Thoracic aorta (tissue), 2 donors: ENCODE measurements at regions not wholly inside any gene's neighbourhood (a gene's known extent, or its start where the extent isn't known, plus 50 kb on each side); places are given as distances from the start of the nearest gene placed in this dataset.

Experiments
- ATAC-seq: fragments of 150-250 bp; one replicate; pipeline ENCODE4 v1.8.0; 2017; ENCODE audit warnings: low read depth; ENCODE audit not compliant: insufficient number of reproducible peaks, low FRiP score
- DNase-seq: peaks from one replicate; pipeline ENCODE4 v3.0.0-alpha.2; 2020; ENCODE audit warnings: low spot score
- H3K27ac ChIP-seq, 2 donors: fragments of 200-600 bp; sonication (generic); 1 replicate in 1 of 2; 2 replicates in 1 of 2; pipeline ENCODE4 v1.5.1; 2016; ENCODE audit warnings: mild to moderate bottlenecking in 2 of 2, moderate library complexity in 2 of 2
- H3K27me3 ChIP-seq: fragments of 200-600 bp; sonication (generic); replicated peaks from 2 replicates; pipeline ENCODE4 v1.6.0; 2016; ENCODE audit warnings: mild to moderate bottlenecking; ENCODE audit not compliant: insufficient read depth
- H3K36me3 ChIP-seq: fragments of 200-600 bp; sonication (generic); one replicate; pipeline ENCODE4 v1.5.1; 2016
- H3K4me1 ChIP-seq, 2 donors: fragments of 200-600 bp; sonication (generic); 1 replicate in 1 of 2; 2 replicates in 1 of 2; pipeline versions ENCODE4 v1.5.1 to v1.6.0; 2016; ENCODE audit warnings: low read depth in 2 of 2, mild to moderate bottlenecking in 1 of 2; ENCODE audit not compliant: control insufficient read depth in 1 of 2
- H3K4me3 ChIP-seq: fragments of 200-600 bp; sonication (generic); 2 replicates; pipeline ENCODE4 v1.5.1; 2016; ENCODE audit warnings: mild to moderate bottlenecking
- H3K9me3 ChIP-seq: fragments of 200-600 bp; sonication (generic); 2 replicates; pipeline ENCODE4 v1.5.1; 2016
- TF ChIP-seq, protein P1 (sequence below): fragments of 200-600 bp; sonication (generic); IDR thresholded peaks from one replicate; pipeline ENCODE4 v1.5.1; 2019; ENCODE audit warnings: antibody characterized with exemption

DNA sequence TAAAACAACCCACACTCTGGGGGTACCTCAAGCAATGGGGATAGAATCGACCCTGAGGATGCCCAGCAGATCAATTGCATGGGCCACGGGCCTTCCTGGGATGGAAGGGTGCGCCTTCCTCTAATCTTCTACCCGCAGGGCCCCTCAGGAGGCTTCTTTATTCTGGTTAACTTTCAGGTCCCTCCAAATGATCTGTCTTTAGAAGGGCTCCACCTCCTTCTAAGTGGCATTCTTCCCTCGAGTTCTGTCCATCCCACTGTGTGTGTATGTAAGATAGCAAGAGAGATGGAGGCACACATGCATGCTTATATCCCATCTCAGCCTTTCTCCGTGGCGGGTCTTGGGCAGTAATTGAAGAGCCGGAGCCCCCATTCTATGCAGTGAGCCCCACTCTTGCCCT is 125.7 kb downstream of the MRM1 start:
- ATAC-seq (no peak), DNase-seq (no peak)
- Histone ChIP-seq H3K36me3 (no peaks in the 10 kb centered on the region), H3K4me1 (peaks cover 3 to 7% of the 10 kb centered on the region in 2 donors), H3K27me3 (no peaks in the 10 kb centered on the region), H3K27ac (no peak overlapping the region), H3K9me3 (no peaks in the 10 kb centered on the region), H3K4me3 (no peak overlapping the region)
- TF ChIP-seq, protein P1, sequence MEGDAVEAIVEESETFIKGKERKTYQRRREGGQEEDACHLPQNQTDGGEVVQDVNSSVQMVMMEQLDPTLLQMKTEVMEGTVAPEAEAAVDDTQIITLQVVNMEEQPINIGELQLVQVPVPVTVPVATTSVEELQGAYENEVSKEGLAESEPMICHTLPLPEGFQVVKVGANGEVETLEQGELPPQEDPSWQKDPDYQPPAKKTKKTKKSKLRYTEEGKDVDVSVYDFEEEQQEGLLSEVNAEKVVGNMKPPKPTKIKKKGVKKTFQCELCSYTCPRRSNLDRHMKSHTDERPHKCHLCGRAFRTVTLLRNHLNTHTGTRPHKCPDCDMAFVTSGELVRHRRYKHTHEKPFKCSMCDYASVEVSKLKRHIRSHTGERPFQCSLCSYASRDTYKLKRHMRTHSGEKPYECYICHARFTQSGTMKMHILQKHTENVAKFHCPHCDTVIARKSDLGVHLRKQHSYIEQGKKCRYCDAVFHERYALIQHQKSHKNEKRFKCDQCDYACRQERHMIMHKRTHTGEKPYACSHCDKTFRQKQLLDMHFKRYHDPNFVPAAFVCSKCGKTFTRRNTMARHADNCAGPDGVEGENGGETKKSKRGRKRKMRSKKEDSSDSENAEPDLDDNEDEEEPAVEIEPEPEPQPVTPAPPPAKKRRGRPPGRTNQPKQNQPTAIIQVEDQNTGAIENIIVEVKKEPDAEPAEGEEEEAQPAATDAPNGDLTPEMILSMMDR, result no peak

GRCh38 chr17:36727577-36727976 is 126.2 kb downstream of the MRM1 start:
- DNase-seq, result no peak
- Histone ChIP-seq H3K4me1 (peaks cover 0 to 3% of the 10 kb centered on the region in 2 donors), H3K27ac (no peak overlapping the region), H3K27me3 (no peaks in the 10 kb centered on the region), H3K9me3 (no peaks in the 10 kb centered on the region), H3K4me3 (no peak overlapping the region), H3K36me3 (no peaks in the 10 kb centered on the region)
- no peak for ATAC-seq
- TF ChIP-seq, protein P1, result no peak

DNA sequence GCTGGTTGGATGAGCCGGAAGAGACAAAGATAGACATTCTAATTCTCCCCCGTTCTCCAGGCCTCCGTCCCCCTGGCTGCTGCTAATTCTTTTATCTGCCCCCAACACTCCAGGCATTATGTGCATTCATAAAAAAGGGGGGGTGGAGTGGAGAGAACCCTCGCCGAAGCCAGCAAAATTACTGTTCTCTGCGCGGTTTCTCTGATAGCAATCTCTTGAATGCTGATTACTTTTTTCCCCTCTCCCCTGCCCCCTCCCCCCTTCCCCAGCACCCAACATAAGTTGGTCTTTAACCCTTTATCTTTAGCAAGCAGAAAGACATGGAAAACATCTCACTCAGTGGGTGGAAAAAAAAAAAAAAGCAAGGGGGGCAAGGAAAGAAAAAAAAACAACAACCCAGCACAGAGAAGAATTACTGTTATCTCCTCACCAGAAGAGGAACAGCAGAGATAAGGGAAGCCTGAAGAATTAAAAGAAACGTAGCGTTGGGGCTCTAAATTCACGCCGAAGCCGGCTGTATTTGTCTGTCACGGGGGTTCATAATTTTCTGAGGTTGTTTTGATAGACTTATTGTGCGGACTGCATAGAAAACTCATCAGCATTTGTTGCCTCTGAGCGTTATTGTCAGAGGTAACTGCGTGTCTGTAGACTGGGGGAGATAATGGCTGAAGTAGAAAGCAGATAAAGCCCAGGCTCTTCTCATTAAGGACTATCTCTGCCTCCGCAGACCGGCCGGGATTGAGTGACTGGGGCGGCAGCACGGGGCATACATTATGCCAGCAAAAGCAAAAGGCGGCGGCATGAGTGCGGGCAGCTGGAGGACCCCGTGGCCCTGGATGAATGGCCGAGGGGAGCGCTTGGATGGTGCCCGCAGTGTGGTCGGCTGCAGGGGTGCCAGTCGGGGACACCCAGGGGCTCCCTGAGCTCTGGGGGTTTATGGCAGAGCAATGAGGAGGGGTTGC is 126.9 kb downstream of the MRM1 start:
- no peaks in the 10 kb centered on the region for H3K27me3 ChIP-seq
- H3K36me3 ChIP-seq, result no peaks in the 10 kb centered on the region
- TF ChIP-seq, protein P1, result no peak
- H3K9me3 ChIP-seq, result no peaks in the 10 kb centered on the region
- no peak overlapping the region for H3K4me3 ChIP-seq
- H3K27ac ChIP-seq, result no peak overlapping the region
- H3K4me1 ChIP-seq, result no peaks in the 10 kb centered on the region
- ATAC-seq (no peak), DNase-seq (no peak)

GRCh38 chr17:36730095-36730808 is 128.9 kb downstream of the MRM1 start:
- ATAC-seq (no peak), DNase-seq (no peak)
- no peaks in the 10 kb centered on the region for H3K9me3 ChIP-seq
- no peaks in the 10 kb centered on the region for H3K4me1 ChIP-seq
- H3K27ac ChIP-seq, result no peak overlapping the region
- H3K4me3 ChIP-seq, result no peak overlapping the region
- H3K36me3 ChIP-seq, result no peaks in the 10 kb centered on the region
- H3K27me3 ChIP-seq, result no peaks in the 10 kb centered on the region
- TF ChIP-seq, protein P1, result no peak

- Histone ChIP-seq H3K9me3 (no peaks in the 10 kb centered on the region), H3K36me3 (no peaks in the 10 kb centered on the region), H3K4me1 (no peaks in the 10 kb centered on the region), H3K4me3 (no peak overlapping the region), H3K27ac (no peak overlapping the region), H3K27me3 (no peaks in the 10 kb centered on the region)
- TF ChIP-seq, protein P1, result no peak
- ATAC-seq, result no peak
- DNase-seq, result no peak
Measured at GRCh38 chr17:36730857-36731490, 129.6 kb downstream of the MRM1 start.
